ENCODE measurements at regions not wholly inside any gene's neighbourhood (a gene's known extent, or its start where the extent isn't known, plus 50 kb on each side); places are given as distances from the start of the nearest gene placed in this dataset.
A peak's percentile ranks its signal among the peaks of the same experiment; 100 is the strongest.

DNA sequence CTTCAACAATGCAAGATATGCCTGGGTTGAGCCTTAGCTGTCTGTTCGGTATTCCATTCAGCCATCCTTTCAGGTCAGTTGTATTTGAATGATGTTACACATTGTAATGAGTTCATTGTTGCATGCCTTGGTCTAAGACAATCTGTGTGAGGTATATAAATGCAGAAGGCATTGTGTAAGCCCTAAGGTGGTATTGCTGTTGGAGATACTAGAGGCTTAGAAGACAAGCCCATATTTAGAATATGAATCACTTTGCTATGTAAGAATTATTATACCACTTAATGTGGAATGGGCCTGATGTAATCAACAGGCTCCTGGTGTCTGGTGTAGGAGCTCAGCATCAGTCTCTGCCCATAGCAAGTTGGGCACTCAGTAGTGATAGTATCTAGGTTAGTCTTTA lies 473.4 kb upstream of the GNPDA2 start:
- DNase-seq, result no peak

DNA sequence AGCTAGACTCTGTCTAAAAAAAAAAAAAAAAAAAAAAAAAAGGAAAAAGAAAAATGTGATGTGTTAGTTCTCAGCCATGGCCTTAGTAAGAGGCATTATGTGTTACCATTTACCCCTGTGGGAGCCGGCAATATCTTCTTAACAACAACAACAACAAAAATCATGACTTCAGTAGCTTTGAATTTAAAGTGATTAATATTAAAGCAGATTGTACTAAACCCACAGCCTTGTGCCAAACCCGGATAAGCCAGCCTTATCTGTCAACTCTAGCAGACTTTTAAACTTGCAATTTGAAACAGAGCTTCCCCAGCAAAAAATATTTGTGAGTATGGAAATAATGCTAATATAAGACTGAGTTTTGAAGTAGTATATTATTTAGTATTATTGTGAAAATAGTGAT lies 462.1 kb upstream of the GNPDA2 start:
- no peak for DNase-seq

DNA sequence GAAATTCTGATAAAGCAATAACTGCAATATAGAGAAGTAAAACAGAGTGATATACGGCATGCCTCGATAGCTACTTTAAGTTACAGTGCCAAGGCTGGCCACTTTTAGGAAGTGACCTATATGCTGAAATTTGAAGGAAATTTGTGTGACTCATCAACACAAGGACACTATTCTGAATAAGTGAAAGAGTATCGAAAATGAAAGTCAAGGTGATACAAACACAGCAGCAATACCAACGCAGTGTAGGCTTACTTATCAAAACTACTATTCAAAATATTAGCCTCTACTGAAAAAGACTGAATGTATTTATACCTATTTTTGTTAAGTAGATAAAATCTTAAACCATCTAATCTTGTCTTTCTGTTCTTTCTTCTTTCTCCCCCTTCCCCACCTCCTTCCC lies 459.9 kb upstream of the GNPDA2 start:
- no peak for DNase-seq

GRCh38 chr4:45183905-45184304 lies 457.5 kb upstream of the GNPDA2 start:
- DNase-seq, result no peak

DNA sequence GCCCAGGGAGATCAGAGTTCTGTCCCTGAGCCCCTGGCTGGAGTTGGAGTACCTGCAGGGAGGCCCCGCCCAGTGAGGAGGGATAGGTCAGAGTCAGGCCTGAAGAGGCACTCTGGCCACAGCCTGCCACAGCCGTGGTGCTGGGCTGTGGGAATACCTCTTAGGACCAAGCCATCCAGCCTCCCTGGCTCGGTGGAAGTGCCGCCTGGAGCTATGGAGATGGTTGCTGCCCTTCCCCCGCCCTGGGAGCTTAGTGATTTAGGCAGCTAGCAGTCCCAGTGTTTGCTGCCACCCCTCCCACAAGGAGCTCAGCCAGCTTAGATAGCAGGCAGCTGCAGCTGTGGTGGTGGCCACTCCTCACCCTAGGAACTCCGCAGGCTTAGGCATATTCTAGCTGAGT lies 446.3 kb upstream of the GNPDA2 start:
- no peak for DNase-seq

GRCh38 chr4:45160951-45161350 lies 434.6 kb upstream of the GNPDA2 start:
- no peak for DNase-seq

DNA sequence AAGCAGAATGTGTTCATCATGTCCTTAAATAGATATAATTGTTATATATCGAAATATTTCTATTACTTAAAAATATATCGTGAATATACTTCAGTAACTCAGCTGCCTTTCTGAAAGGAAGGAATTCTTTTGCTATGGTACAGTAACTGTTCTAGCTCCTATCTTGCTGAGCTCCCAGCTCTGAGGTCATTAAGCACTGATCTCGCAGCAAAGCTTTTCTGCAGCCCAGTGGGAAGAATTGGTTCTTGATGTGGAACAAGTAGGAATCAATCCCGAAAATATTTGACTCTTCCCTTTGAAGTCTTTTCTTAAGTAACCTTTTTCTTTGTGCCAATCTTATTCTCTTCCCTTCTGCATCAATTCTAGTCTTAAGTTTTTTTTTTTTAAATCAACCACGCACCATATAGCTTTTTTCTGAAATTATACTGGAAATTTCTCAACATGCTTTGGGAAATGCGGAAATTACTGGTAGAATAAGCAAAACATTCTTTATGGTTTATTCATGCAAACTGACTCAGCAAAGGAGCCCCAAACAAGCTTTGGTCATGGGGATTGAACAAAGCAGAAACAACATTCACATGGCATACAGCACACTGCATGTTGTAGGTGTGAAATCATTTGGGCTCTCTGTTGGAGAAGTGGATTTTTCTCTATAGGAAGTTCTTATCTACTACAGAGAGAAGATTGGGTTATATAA lies 428.9 kb upstream of the GNPDA2 start:
- no peak for DNase-seq

GRCh38 chr4:45147866-45148265 lies 421.5 kb upstream of the GNPDA2 start:
- no peak for DNase-seq

GRCh38 chr4:45131020-45131419 lies 404.7 kb upstream of the GNPDA2 start:
- DNase-seq, result no peak

- DNase-seq, result no peak
Observed at GRCh38 chr4:45122406-45122805, 396.1 kb upstream of the GNPDA2 start.

DNA sequence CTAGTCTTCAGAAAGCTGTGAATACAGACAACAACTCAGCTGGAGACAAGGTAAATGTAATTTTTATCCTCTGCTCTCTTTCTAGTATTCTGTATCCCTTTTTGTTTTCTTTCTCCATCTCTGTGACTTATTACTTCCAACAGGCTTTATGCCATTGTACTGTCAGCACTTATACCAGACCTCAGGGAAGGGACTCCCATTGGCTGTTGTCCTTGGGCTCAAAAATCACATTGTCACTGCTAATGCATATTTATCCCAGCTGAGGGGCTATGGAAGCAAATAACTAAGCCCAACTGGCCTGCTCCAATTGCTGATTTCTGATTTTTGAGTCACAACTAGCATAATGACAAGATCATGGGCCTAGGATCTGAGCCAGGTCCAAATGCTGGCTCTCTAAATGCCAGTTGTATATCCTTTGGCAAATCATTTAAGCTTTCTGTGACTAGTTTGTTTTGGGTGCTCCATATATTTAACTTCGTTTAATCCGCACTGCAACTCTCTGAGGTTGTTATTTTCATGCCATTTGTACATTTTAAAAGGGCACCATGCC lies 395.1 kb upstream of the GNPDA2 start:
- DNase-seq, result no peak

DNA sequence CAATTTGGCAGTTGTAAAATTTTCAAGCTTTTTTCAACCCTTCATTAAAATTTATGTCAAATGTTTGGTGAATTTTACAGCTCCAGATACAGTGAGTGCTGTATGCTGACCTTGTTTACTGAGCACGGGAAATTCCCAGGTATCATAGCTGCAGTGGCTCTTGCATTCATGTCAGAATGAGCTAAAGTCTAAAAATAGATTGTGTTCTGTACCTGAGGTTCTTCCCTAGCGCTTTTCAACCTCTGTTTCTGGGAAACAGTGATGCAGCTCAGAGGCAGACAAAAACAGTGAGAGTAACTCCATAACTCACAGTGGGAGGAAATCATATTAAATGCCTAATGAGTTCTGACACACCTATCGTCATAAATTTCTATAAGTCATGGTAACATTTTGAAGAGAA lies 393.8 kb upstream of the GNPDA2 start:
- DNase-seq, result peak; percentile 26

- no peak for DNase-seq
Observed at GRCh38 chr4:45119376-45119775, 393.0 kb upstream of the GNPDA2 start.

DNA sequence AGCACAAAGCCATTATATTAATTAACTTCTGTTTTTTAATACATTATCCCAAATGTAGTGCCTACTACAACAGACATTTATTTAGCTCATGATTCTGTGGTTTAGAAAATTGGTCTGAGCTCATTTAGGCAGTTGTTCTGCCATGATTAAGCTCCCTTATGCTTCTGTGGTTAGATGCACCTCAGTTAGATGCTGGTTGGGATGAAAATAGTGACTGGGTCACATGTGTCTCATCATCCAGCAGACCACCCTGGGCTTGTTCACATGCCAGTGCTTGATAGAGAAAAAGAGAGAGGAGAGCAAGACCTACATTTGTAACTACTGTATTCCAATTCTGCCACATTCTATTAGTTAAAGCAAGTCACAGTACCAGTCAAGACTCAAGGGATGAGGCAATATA lies 376.4 kb upstream of the GNPDA2 start:
- DNase-seq, result no peak

- no peak for DNase-seq
Observed at GRCh38 chr4:45100956-45101818, 374.8 kb upstream of the GNPDA2 start.

DNA sequence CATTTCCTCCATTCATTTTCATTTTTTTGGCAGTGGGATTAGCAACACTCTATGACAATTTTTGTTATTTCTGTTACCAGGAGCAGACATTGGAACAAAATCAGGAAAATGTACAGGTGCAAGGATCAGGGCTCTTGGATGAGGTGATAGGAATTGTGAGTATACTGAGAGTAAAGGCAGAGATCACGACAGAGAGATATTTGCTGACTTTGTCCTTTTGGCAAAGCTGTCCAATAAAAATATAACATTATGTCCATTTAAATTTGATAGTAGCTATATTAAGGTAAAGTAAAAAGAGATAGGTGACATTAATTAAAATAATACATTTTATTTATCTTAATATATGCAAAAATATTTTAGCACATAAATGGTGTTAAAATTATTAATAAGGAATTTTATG lies 373.1 kb upstream of the GNPDA2 start:
- no peak for DNase-seq

GRCh38 chr4:45094684-45095083 lies 368.3 kb upstream of the GNPDA2 start:
- DNase-seq, result no peak

DNA sequence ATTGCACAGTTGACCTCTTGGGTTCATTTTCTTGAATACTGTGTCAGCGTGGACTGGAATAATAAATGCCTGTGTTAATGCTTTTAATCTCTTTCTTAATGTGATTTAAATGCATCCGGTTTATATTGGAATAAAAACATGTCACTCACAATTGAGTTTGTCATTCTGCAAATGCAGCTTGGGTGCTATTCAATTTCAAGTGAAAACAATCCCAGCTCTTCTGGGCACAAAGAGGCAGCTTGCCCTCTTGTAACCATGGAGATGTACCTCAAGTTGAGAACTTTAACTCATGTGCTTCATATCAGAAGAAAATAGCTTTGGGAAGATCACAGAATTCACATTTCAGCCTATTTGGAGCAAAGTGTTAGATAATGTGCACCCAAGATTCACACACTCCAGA lies 355.7 kb upstream of the GNPDA2 start:
- DNase-seq, result no peak

- DNase-seq, result no peak
Observed at GRCh38 chr4:45079616-45080015, 353.3 kb upstream of the GNPDA2 start.

GRCh38 chr4:45078201-45078600 lies 351.8 kb upstream of the GNPDA2 start:
- no peak for DNase-seq

- no peak for DNase-seq
Observed at GRCh38 chr4:45072981-45073380, 346.6 kb upstream of the GNPDA2 start.

DNA sequence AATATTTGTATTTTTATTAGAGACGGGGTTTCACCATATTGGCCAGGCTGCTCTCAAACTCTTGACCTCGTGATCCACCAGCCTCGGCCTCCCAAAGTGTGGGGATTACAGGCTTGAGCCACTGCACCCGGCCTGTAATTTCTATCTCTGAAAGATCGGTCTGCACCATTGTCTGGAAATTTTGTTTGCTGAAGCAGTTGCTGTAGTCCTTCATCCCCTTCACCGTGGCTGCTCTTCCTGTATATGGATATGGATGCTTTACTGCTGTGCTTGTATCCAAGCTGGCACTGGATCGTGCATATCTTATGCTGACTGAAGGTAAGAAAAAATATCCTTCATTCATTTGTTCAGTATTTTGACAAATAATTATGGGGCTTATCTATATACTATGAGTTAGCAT lies 338.4 kb upstream of the GNPDA2 start:
- DNase-seq, result no peak

DNA sequence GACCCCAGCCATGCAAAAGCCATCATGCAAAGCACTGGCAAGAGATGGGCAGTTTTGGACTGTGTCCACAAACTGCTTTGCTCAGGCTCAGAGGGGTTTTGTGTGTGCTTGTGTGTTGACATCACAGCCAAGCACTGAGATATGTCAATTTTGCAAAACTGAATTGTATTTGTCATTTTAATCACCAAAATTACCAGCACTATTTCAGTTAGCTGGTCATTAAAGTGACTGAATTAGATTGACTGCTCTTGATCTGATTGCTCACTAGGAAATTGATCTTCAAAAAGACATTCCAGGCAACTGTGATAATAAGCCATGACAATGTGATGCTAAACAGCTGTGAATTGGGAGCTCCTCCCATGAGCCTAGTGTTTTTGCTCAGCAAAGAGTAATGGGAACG lies 337.3 kb upstream of the GNPDA2 start:
- DNase-seq, result no peak

- DNase-seq, result no peak
Observed at GRCh38 chr4:45062935-45063545, 336.7 kb upstream of the GNPDA2 start.

Measured in NCI-H510A treated with DMSO at 0.1 percent for 48 hours (cell line).